GM18873 (cell line): ENCODE measurements at regions not wholly inside any gene's neighbourhood (a gene's known extent, or its start where the extent isn't known, plus 50 kb on each side); places are given as distances from the start of the nearest gene placed in this dataset.

Experiments used
- ATAC-seq: cut with Tn5 transposase; IDR thresholded peaks from one replicate; pipeline ENCODE4 v1.9.1; 2021; ENCODE audit warnings: mild to moderate bottlenecking, moderate library complexity, moderate number of reproducible peaks; ENCODE audit not compliant: unreplicated experiment, low FRiP score

DNA sequence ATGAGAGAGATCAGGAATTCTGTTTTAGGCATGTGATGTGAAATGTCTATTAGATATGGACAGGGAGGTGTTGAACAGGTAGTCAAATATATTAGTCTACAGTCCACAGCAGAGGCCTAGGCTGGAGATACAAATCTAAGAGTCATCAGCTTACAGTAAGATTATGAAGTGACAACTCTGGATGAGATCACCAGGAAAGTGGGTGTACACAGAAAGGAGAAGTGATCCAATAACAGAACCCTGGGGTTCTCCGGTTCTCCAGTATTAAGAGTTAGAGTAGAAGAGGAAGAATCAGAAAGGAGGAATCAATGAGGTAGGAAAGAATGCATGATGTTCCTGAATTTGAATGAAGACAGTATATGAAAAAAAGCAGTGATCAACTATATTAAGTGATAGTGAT lies 362.3 kb downstream of the FIGN start:
- ATAC-seq: no peak

DNA sequence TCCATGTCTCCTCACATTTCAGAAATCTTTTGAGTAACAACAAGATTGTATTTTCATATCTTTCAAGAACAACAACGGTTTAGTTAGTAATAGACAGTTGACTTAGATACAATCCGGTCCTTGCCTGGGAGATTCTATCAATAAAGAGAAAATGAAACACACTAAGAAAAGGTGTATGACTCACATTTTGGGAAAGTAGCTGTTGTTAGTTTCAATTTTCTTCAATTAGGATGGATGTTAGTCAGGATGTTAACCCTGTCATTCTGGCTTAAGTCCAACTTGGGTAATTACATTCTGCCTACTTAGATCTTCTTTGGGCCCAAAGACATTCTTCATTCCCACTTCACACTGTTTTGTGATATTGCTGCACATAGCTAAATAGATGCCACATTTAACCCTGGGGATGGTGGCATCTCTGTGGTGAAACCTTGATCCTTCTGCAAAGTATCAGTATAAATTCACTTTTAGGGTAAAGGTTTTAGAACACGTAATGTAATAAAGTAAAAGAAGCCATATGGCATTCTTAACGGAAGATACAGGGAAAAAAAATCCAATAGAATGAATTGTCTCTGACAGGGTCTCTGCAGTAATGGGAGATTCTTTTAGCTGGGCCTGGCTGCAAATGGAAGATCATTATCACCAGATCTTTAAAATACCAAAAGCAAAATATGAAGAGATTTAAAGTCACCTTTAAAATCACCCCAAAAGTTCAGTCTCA lies 365.5 kb downstream of the FIGN start:
- ATAC-seq: no peak

DNA sequence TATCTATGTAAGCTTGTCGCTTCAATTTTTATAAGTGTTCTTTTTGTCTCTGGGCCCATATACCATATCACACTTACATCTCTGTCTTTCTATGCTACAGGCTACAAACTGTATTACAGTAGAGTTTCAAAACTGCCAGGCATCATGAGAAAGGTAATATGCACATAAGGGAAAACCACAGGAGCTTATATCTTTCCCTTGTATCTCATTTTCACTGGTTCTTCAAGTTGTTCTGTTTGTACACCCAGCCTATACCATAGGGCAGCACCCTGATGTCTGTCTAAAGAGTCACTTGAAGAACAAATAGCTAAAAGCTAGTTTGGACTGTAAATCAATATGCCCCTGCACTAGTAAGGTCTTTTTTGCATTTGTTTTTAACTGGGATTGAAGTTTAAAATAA lies 366.7 kb downstream of the FIGN start:
- ATAC-seq: no peak

DNA sequence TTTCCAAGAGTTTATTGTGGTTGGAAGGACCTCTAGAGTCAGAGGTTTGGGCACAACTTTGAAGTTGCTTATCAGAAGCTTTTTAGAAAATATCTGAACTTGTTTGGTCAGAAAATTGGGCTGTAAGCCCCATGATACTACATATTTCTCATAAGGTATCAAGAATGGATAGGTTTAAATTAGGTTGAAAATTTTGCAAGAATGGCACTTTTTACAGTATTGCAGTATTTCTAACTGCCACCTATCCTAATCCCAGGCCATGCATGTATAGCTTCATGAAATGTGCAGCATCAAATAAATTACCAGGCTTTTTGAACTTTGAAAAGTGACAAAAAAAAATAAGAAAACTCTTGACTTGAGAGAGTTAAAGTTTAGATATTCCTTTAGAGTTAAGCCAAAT lies 367.2 kb downstream of the FIGN start:
- no peak for ATAC-seq

DNA sequence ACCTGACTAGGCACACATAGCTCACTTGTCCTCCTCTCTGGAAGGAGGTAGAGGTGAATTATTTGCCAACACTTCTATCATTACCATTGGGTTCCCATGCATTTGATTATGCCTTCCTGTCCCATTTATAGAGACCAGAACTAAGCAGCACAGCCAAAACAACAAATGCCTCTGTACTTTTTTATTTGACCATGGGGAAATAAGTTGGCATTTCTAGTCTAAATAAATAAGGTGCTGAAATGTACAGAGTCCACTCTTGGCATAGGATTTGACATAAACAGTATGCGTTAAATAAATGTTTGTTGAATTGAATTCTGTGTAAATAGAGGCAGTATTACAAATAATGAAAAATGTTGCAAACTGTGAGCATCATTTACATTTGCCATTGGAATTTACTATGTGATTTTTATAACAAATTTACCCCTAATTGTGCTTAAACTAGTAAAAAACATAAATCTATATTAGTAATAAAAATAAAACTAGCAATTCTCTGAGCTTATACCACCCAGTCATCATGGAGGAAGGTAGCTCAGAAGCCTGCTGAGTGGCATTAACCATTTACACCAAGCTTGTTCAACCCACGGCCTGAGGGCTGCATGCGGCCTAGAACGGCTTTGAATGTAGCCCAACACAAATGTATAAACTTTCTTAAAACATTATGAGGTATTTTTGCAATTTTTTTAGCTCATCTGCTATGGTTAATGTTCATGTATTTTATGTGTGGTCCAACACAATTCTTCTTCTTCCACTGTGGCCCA lies 367.8 kb downstream of the FIGN start:
- no peak for ATAC-seq

DNA sequence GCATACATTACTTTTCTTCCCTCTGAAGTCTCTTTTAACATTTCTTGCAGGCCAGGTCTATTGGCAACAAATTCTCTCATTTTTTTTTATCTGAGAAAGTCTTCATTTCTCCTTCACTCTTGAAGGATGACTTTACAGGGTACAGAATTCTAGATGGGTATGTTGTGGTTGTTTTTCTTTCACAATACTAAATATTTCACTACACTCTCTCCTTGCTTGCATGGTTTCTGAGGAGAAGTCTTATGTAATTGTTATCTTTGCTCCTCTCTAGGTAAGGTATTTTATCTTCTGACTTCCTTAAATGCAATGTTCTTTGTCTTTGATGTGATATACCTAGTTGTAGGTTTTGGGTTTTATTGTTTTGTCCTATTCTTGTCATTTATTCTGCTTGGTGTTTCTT lies 371.1 kb downstream of the FIGN start:
- no peak for ATAC-seq

DNA sequence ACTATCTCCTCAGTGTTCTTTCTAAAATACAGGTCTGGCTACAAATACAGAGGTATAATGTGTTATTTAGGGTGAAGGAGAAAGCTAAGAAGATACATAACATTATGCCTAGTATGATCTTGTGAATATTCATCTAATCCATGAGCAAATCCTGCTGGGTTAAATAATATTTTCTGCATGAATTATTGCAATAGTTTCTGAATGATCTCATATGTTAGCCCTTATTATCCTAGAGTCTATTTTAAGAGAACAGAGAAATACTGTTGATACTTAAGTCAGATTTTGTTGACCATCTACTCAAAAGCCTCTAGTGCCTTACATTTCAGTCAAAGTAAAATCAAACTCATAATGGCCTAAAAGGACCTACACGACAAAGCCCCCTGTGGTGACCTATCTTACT lies 382.3 kb downstream of the FIGN start:
- no peak for ATAC-seq

DNA sequence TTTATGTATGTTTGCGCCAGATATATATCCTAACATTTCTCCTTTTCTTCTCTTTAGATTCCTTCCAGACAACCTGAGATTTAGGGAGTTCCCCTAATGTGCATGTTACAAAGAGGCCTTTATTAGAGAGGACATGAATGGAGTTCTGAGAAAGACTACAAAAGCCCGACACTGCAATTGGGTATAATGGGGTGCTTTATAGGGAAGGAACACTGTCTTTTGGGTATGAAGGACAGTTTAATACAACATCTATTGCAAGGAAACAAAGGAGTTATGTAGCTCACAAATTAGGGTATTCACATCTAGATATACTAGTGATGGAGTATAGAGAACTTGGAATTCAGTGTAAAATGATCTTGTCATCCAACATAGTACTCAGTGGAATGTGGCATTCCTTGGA lies 383.8 kb downstream of the FIGN start:
- no peak for ATAC-seq

DNA sequence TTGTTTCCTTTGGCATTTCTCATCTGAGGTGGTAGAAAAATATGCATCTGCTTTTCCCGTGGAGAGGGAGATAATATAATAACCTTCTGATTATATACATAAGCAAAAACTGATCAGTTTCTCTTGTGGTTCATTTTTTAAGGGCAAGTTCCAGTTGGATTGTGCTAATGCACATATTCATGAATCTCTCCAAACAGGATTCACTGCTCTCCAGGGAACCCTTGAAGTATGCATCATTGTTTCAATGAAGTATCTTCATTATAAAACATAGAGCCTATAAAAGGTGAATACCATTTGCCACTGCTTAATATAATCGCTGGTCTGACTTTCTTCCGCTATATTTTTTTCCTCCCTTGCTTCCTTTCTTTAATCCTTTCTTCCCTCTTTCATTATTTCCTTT lies 384.7 kb downstream of the FIGN start:
- ATAC-seq: no peak

DNA sequence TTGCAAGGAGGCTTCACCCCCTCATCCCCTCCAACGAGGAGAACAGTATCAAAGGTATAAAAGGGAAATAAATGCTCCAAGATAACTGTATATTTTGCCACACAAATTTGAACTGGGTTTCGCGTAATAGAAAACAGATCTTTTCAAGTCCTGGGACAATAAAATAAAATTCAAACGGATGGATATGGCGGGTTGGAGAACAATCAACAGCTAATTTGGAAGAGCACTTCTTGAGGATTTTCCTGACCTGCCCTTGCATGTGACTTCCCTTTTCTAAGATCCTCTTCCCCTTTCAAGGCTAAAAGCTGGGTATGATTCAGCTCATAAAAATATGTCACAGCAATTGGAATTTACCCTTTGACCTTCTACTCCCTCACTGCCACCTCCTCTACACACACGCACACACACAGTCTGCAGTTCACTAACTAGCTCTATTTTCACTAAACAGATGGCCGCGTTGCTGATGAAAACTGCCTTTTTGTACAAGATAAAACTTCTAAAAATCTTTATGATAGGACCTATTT lies 386.9 kb downstream of the FIGN start:
- no peak for ATAC-seq

DNA sequence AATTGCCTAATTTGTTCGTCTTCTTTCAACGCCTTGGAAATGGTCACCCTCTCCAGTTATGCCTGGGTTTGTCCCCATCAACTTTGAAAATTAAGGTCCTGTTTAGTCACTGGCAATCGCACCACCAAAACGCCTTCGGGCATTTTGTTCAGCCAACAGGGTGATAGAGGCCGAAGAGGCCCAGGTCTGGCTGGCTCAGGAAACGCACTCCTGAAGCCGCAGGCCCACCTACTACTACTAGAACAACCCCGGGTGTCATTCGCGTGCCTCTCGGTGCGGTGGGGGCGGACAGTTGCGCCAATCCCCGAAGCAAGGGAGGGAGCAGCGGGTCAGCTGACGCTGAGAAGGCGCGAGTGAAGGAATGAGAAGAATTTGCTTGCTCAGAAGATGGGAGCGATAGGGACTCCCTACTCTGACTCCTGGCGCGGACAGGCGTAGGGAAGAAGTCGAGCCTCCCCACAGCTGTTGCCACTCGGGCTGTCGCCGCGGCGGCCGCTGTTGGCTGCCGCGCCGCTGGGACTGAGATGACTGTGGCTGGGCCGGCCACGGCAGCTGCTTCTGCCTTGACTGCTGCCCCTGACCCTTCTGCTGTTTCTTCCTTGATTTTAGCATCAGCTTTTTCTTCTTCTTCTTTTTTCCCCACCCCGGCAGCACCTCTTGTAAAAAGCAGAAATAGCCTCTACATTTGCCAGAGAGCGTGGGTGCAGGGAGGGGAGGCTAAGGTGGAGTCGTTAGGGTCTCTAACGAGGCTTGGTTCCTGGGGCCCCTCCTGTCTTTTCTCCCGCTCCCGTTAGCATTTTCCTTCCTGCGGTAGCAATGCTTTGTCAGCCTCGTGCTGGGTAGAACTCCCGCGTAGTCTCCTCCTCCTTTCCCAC lies 387.6 kb downstream of the FIGN start:
- no peak for ATAC-seq

DNA sequence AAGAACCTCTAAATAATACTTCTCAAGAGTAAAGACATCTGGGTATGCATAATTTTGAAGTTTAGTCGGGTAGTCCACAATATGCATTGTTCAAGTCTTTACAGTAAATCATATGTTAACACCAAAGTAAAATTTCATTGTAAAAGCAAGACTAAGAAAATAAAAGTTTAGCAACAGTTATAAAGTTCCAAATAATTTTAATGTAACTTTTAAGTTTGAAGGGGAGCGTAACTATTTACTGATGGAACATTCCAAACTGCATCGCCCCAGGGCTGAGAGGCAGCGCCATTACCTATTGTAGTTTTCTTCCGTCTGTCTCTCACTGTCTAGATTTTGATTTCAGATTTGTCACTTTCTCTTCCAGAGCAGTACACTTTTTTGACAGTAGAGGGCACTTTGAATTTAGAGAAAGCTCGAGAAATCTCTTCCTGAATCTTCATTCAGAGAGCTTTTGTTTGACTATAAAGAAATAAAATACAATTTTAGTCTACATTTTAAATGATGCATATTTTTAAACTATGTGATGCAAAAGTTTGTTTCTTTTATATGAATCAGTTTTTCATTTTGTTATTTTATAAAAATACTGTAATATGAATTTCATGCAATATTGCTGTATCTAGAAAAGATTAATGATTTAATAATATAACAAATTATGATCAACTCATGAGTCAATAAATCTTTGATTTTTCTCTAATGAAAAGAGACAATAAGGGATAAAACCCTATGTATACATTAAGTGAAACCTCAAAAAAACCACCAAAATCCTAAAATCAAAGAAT lies 389.8 kb downstream of the FIGN start:
- peak; percentile 78 for ATAC-seq

DNA sequence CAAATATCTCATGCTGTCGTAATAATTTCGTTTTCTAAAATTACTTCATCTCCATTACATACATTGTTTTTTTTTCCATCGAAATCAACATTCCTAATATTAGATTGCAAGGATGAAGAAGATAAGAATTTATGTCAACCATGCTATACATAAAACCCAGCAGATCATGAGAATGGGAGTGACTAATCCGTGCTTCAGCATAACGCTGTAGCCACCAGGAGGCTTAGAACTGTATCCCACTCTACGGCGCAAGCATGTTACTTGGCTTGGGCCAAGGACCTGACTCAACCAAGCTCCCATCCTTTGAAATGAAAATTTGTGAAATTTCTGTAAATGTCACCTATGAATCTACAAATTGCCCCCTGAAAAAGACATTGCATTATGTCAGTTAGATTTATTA lies 392.5 kb downstream of the FIGN start:
- ATAC-seq: no peak

DNA sequence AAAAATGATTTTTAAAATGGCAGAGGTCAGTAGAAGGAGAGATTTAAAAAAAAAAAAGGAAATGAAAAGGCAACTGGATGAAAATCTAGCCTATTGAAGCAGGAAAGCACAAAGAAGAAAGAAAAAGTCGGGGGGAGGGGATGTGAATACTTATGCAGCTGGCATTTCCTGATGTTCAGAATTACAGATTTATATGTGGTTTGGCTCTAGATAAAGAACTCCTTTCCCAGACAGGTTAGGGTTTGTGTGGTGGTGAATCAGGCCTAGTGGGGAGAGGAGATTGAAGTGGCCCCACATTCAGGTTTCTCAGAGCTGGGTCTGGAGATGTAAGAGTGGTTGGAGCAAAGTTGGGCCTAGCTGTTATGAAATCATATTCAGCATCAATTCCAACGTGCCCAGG lies 394.4 kb downstream of the FIGN start:
- no peak for ATAC-seq

DNA sequence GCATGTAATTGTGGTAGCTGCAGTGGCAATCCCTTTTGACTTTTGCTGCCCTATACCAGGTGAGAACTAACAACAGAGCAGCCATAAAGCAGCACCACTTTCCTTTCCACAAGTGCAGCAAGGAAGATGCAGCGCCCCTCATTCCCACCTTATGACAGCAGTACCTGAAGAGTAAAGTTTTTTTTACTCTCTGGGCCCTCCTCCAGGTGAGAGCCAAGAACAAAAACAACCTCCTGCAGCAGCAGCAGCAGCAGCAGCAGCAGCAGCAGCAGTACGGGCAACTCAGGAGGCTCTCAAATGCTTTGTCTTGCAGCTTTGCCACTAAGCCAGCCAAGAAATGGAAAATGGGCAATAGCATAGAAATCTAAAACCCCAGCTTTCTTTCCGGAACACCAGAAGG lies 397.5 kb downstream of the FIGN start:
- ATAC-seq: no peak

DNA sequence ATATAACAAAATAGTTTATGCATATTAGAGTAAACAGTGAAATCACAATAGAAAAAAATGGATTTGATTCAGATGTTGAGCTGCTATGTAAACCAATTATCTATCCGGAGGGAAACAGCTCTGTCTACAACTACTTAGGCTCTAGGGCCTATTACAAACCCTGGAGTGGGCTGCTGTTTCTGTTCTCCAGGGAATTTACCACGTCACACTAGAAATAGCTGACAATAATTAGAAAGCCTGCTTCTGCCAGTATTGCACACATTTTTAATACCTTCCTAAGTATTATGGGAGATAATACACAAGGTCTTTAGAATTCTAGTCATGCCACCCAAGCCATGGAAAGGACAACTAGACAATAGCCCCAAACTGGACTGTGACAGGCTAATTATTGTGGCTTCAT lies 411.1 kb downstream of the FIGN start:
- no peak for ATAC-seq

DNA sequence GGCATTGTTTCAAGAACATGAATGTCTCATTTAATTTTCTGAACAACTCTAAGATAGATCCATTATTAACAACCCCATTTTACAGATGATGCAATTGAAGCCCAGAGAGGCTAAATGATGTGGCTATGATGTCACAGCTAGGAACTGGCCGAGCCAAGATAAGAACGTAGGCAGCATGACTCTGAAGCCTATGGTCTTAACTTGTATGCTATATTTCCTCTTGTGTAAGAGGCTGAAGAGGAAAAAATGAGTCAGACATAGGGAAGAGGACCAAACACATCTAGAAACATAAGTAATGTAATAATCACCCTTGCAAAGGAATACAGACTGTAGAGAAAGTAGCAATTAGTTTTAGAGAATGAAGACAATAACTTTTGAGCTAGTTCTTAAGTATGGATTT lies 416.8 kb downstream of the FIGN start:
- ATAC-seq: no peak

DNA sequence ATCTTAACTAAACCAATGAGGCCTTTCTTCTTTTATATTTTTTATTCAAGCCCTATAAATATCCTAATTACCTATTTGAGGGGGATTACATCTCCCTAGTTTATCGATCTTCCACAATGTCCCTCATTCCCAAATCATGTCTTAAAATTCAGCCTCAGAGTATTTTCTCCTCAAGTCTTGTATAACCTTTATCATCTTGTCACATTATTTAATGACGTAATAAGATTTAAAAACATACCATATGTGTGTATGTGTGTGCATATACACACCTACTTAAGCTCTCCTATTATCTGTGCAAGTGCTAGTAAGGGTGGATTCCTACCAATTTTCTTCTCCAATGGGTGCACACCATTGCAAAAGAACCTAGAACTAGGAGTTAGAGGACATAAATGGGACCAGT lies 421.1 kb downstream of the FIGN start:
- ATAC-seq: no peak

DNA sequence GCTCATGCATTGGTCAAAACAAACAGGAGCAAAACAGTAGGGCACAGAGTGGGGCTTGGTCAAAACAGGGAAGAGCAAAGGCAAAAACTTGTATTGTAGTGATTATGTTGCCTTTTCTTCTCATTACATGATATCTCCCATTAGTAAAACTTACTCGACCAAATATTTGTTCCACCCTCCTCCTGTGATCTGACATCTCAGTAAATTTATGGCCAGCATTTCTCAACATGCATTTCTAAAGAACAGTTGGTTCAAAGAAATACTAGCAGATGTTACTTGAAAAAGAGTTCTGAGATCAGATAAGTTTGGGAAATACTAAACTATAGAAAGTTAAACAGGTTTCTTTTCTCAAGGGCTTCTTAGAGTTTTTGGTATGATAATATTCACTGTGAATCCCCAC lies 423.1 kb downstream of the FIGN start:
- no peak for ATAC-seq

DNA sequence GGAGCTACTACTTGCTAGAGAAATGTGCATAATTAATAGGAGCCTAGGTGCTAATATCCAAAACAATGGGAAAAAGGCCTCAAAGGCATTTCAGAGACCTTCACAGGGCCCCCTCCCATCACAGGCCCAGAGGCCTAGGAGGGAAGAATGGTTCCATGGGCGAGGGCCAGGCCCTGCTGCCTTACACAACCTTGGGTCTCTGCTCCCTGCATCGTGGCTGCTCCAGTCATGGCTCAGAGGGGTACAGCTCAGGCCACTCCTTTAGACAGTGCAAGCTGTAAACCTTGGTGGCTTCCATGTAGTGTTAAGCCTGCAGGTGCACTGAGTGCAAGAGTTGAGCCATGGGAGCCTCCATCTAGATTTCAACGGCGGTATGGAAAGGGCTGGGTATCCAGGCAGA lies 429.2 kb downstream of the FIGN start:
- ATAC-seq: no peak
